MG63 (cell line): ENCODE measurements at regions not wholly inside any gene's neighbourhood (a gene's known extent, or its start where the extent isn't known, plus 50 kb on each side); places are given as distances from the start of the nearest gene placed in this dataset.

Source experiments
- DNase-seq: peaks from one replicate; pipeline ENCODE4 v3.0.0-alpha.2; 2020
- H3K27me3 ChIP-seq: fragments of 250-450 bp; sonication (Bioruptor Pico); 2 replicates; pipeline ENCODE4 v1.5.1; 2020; ENCODE audit warnings: mild to moderate bottlenecking, moderate library complexity
- H3K36me3 ChIP-seq: fragments of 250-450 bp; sonication (Bioruptor Pico); 2 replicates; pipeline ENCODE4 v1.5.1; 2020; ENCODE audit warnings: mild to moderate bottlenecking, moderate library complexity
- H3K4me3 ChIP-seq: fragments of 250-450 bp; sonication (Bioruptor Pico); 2 replicates; pipeline ENCODE4 v1.5.1; 2020; ENCODE audit warnings: mild to moderate bottlenecking, moderate library complexity
- H3K9me3 ChIP-seq: fragments of 250-450 bp; sonication (Bioruptor Pico); 2 replicates; pipeline ENCODE4 v1.5.1; 2020; ENCODE audit warnings: mild to moderate bottlenecking, moderate library complexity

GRCh38 chr2:111219285-111219684 lies 98.6 kb downstream of the BCL2L11 start:
- Histone ChIP-seq H3K36me3 (peaks cover 3% of the 10 kb centered on the region), H3K27me3 (no peaks in the 10 kb centered on the region), H3K4me3 (no peak overlapping the region), H3K9me3 (peaks cover 8% of the 10 kb centered on the region)
- no peak for DNase-seq

GRCh38 chr2:111219734-111220505 lies 99.2 kb downstream of the BCL2L11 start:
- no peak for DNase-seq
- no peak overlapping the region for H3K4me3 ChIP-seq
- peaks cover 4% of the 10 kb centered on the region for H3K9me3 ChIP-seq
- no peaks in the 10 kb centered on the region for H3K27me3 ChIP-seq
- H3K36me3 ChIP-seq: no peaks in the 10 kb centered on the region; the same call in none of the 2 replicates

- Histone ChIP-seq H3K27me3 (no peaks in the 10 kb centered on the region), H3K9me3 (peaks cover 5% of the 10 kb centered on the region), H3K4me3 (no peak overlapping the region), H3K36me3 (no peaks in the 10 kb centered on the region; the same call in none of the 2 replicates)
- no peak for DNase-seq
Measured at GRCh38 chr2:111220962-111221361, 100.2 kb downstream of the BCL2L11 start.

GRCh38 chr2:111221701-111222100 lies 101.0 kb downstream of the BCL2L11 start:
- H3K4me3 ChIP-seq: no peak overlapping the region
- no peaks in the 10 kb centered on the region for H3K27me3 ChIP-seq
- peaks cover 5% of the 10 kb centered on the region for H3K9me3 ChIP-seq
- DNase-seq: no peak
- no peaks in the 10 kb centered on the region; the same call in none of the 2 replicates for H3K36me3 ChIP-seq

- Histone ChIP-seq H3K36me3 (peaks cover 2% of the 10 kb centered on the region), H3K27me3 (no peaks in the 10 kb centered on the region), H3K4me3 (no peak overlapping the region), H3K9me3 (peaks cover 6% of the 10 kb centered on the region)
- DNase-seq: no peak
Measured at GRCh38 chr2:111222204-111222866, 101.6 kb downstream of the BCL2L11 start.

- Histone ChIP-seq H3K36me3 (peaks cover 2% of the 10 kb centered on the region; the same call in 1 of the 2 replicates), H3K27me3 (no peaks in the 10 kb centered on the region), H3K4me3 (no peak overlapping the region), H3K9me3 (peaks cover 9% of the 10 kb centered on the region; the same call in 1 of the 2 replicates)
- DNase-seq: no peak
Measured at GRCh38 chr2:111225856-111226255, 105.1 kb downstream of the BCL2L11 start.

GRCh38 chr2:111226876-111227700 lies 106.4 kb downstream of the BCL2L11 start:
- H3K27me3 ChIP-seq: no peaks in the 10 kb centered on the region
- no peak for DNase-seq
- peaks cover 9% of the 10 kb centered on the region; the same call in 1 of the 2 replicates for H3K9me3 ChIP-seq
- H3K36me3 ChIP-seq: peaks cover 2% of the 10 kb centered on the region; the same call in 1 of the 2 replicates
- no peak overlapping the region for H3K4me3 ChIP-seq

- DNase-seq: peak; percentile 54
- Histone ChIP-seq H3K9me3 (peaks cover 9% of the 10 kb centered on the region; the same call in 1 of the 2 replicates), H3K36me3 (peaks cover 2% of the 10 kb centered on the region; the same call in 1 of the 2 replicates), H3K27me3 (no peaks in the 10 kb centered on the region), H3K4me3 (no peak overlapping the region)
Measured at GRCh38 chr2:111227716-111228141, 107.0 kb downstream of the BCL2L11 start.

- no peak overlapping the region for H3K4me3 ChIP-seq
- H3K27me3 ChIP-seq: no peaks in the 10 kb centered on the region
- H3K36me3 ChIP-seq: peaks cover 7% of the 10 kb centered on the region
- no peak for DNase-seq
- peaks cover 7% of the 10 kb centered on the region; the same call in 1 of the 2 replicates for H3K9me3 ChIP-seq
Measured at GRCh38 chr2:111231532-111232252, 111.0 kb downstream of the BCL2L11 start.

- Histone ChIP-seq H3K9me3 (no peaks in the 10 kb centered on the region), H3K4me3 (no peak overlapping the region), H3K36me3 (peaks cover 17% of the 10 kb centered on the region), H3K27me3 (no peaks in the 10 kb centered on the region)
- DNase-seq: no peak
Measured at GRCh38 chr2:111235192-111236015, 114.7 kb downstream of the BCL2L11 start.

- Histone ChIP-seq H3K36me3 (peaks cover 19% of the 10 kb centered on the region), H3K9me3 (no peaks in the 10 kb centered on the region), H3K4me3 (no peak overlapping the region), H3K27me3 (no peaks in the 10 kb centered on the region)
- DNase-seq: no peak
Measured at GRCh38 chr2:111236025-111236424, 115.3 kb downstream of the BCL2L11 start.

GRCh38 chr2:111238296-111238695 lies 117.6 kb downstream of the BCL2L11 start:
- H3K9me3 ChIP-seq: no peaks in the 10 kb centered on the region
- H3K4me3 ChIP-seq: no peak overlapping the region
- no peak for DNase-seq
- no peaks in the 10 kb centered on the region for H3K27me3 ChIP-seq
- H3K36me3 ChIP-seq: peaks cover 20% of the 10 kb centered on the region

GRCh38 chr2:111239107-111239506 lies 118.4 kb downstream of the BCL2L11 start:
- H3K27me3 ChIP-seq: no peaks in the 10 kb centered on the region
- H3K36me3 ChIP-seq: peaks cover 20% of the 10 kb centered on the region
- H3K9me3 ChIP-seq: no peaks in the 10 kb centered on the region
- no peak overlapping the region for H3K4me3 ChIP-seq
- DNase-seq: no peak

GRCh38 chr2:111239581-111240249 lies 119.0 kb downstream of the BCL2L11 start:
- H3K9me3 ChIP-seq: no peaks in the 10 kb centered on the region
- peaks cover 20% of the 10 kb centered on the region for H3K36me3 ChIP-seq
- DNase-seq: no peak
- no peaks in the 10 kb centered on the region for H3K27me3 ChIP-seq
- no peak overlapping the region for H3K4me3 ChIP-seq

- Histone ChIP-seq H3K36me3 (peaks cover 16% of the 10 kb centered on the region), H3K4me3 (no peak overlapping the region), H3K9me3 (no peaks in the 10 kb centered on the region), H3K27me3 (no peaks in the 10 kb centered on the region)
- no peak for DNase-seq
Measured at GRCh38 chr2:111243295-111243694, 122.6 kb downstream of the BCL2L11 start.
